Testis (tissue), 2 donors: ENCODE measurements at regions not wholly inside any gene's neighbourhood (a gene's known extent, or its start where the extent isn't known, plus 50 kb on each side); places are given as distances from the start of the nearest gene placed in this dataset.
A peak's percentile ranks its signal among the peaks of the same experiment; 100 is the strongest.

ENCODE experiments used
- DNase-seq: peaks from one replicate; pipeline ENCODE4 v3.0.0-alpha.2; 2019
- H3K27ac ChIP-seq, 2 donors: fragments of 200-600 bp; sonication (generic); one replicate each; pipeline ENCODE4 v1.5.1; 2019
- H3K27me3 ChIP-seq: fragments of 200-600 bp; sonication (generic); one replicate; pipeline ENCODE4 v1.5.1; 2019
- H3K36me3 ChIP-seq: fragments of 200-600 bp; sonication (generic); one replicate; pipeline ENCODE4 v1.5.1; 2017; ENCODE audit warnings: low read depth; ENCODE audit errors: missing control alignments
- H3K4me1 ChIP-seq: fragments of 200-600 bp; sonication (generic); one replicate; pipeline ENCODE4 v1.5.1; 2019
- H3K4me3 ChIP-seq, 2 donors: fragments of 200-600 bp; sonication (generic); one replicate each; pipeline ENCODE4 v1.5.1; 2017 to 2019
- H3K9me3 ChIP-seq: fragments of 200-600 bp; sonication (generic); one replicate; pipeline ENCODE4 v1.5.1; 2017
- POLR2A ChIP-seq: fragments of 450-650 bp; IDR thresholded peaks from one replicate; pipeline ENCODE4 v1.6.1; 2017; ENCODE audit warnings: antibody characterized with exemption, mild to moderate bottlenecking, moderate library complexity
- WGBS, 2 donors: methylation state at CpG; one replicate each; pipeline ENCODE4 v1.1.5; 2018; 5-methylcytosine and 5-hydroxymethylcytosine counted together
- intact Hi-C: fragments of 100-400 bp; cut with DNase I; formaldehyde crosslinking; loops from one replicate; pipeline ENCODE4 v1.15.1; 2023; ENCODE audit warnings: low total_unique reads
- TF ChIP-seq, protein P1 (sequence below), 3 experiments: fragments of 450-650 bp in 2 of 3; fragments of 200-600 bp in 1 of 3; sonication (generic) in 1 of 3; IDR thresholded peaks; one replicate each; pipeline ENCODE4 v1.5.1; 2016 to 2019; ENCODE audit warnings: antibody characterized with exemption in 3 of 3, mild to moderate bottlenecking in 2 of 3, moderate library complexity in 1 of 3

DNA sequence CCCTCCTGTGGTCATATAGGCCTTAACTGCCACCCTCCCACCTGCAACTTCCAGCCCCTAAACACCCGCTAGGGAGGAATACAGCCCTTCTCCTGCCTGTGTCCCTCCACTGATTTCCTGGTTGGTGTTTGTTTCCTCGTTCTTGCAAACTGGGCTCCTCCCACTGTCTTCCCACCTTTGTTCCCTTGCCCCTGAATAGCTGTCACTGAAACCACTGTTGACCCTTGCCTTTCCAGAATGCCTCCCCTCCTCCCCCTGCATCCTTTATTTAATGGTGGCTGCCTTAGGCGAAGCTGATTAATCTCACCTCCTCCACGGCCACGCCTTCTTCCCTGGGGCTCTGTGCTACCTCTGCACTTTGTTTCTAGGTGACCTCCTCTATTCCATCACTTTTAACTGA, 626.7 kb downstream of the BNC2 start:
- TF ChIP-seq, protein P1, sequence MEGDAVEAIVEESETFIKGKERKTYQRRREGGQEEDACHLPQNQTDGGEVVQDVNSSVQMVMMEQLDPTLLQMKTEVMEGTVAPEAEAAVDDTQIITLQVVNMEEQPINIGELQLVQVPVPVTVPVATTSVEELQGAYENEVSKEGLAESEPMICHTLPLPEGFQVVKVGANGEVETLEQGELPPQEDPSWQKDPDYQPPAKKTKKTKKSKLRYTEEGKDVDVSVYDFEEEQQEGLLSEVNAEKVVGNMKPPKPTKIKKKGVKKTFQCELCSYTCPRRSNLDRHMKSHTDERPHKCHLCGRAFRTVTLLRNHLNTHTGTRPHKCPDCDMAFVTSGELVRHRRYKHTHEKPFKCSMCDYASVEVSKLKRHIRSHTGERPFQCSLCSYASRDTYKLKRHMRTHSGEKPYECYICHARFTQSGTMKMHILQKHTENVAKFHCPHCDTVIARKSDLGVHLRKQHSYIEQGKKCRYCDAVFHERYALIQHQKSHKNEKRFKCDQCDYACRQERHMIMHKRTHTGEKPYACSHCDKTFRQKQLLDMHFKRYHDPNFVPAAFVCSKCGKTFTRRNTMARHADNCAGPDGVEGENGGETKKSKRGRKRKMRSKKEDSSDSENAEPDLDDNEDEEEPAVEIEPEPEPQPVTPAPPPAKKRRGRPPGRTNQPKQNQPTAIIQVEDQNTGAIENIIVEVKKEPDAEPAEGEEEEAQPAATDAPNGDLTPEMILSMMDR (IDR thresholded peaks at IDR 0.05): no peak
- TF ChIP-seq POLR2A: no peak
- Histone ChIP-seq H3K4me1 (peaks cover 5% of the 10 kb centered on the region), H3K27me3 (no peaks in the 10 kb centered on the region), H3K36me3 (no peaks in the 10 kb centered on the region), H3K9me3 (no peaks in the 10 kb centered on the region), H3K4me3 (no peak overlapping the region), H3K27ac (no peak overlapping the region)
- DNase-seq: no peak
- 82 to 90% methylated on average over 5 of the region's 5 CpGs for WGBS, 2 donors
- intact Hi-C loops: no loop called here

DNA sequence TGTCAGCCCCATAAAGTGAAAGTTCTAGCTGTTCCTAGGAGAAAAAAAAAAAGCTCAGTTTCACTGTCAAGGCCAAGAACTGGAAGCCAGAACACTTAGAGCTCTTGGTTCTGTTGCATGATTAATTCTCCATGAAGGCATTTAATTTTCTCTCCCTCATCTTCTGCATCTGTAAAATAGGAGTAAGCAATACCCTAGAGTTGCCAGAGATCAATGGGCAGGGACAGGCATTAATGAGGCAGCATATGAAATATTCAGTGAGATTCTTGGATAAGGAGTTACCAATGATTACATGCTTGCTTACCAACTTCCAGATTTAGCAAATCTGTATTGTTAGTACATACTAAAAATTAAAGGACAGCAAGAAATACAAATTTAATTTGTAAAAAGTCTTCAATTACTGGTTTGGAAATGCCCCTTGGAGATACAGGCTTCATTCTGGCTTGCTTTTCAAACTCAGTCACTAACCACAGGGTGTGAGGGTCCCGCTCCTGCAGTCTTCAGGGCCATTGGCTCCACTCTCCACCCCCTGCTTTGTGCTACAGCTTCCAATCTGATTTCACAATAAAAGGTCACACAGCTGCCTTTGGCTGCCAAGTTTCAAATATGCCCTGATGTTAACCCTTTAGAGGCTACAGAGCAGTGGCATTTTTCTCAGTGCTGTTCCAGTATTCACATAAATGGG, 624.6 kb downstream of the BNC2 start:
- TF ChIP-seq, protein P1 (IDR thresholded peaks at IDR 0.05): no peak
- no peak for TF ChIP-seq POLR2A
- whole genome bisulfite sequencing, 2 donors: 50 to 67% methylated on average over 1 of the region's 1 CpG
- no peak for DNase-seq
- Histone ChIP-seq H3K27ac (peak overlapping the region in 1 of 2 donors; percentile 59), H3K4me1 (peaks cover 5% of the 10 kb centered on the region), H3K36me3 (no peaks in the 10 kb centered on the region), H3K9me3 (no peaks in the 10 kb centered on the region), H3K4me3 (no peak overlapping the region), H3K27me3 (no peaks in the 10 kb centered on the region)
- intact Hi-C loops: no loop called here

DNA sequence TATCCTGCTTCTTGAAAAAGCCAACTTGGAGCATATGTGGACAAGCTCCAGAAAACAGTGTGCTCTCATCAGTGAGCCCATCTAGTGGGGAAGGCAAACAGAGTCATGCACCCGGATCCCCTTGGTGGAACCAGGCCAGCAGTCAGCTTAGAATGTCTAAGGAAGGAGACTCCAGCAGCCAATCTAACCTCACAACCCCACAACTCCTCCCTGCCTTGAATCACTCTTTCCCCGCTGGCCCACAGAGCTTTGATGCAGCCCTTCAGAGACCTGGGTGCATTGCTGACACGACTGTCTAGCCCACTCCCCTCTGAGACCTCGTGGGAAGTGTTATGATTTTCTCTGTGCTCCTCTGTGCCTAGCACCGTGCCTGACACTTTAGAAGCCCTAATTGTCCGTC, 623.7 kb downstream of the BNC2 start:
- Histone ChIP-seq H3K4me3 (no peak overlapping the region), H3K4me1 (peaks cover 5% of the 10 kb centered on the region), H3K9me3 (no peaks in the 10 kb centered on the region), H3K27ac (no peak overlapping the region), H3K27me3 (no peaks in the 10 kb centered on the region), H3K36me3 (no peaks in the 10 kb centered on the region)
- WGBS, 2 donors: 69 to 84% methylated on average over 6 of the region's 6 CpGs
- no peak for DNase-seq
- no peak for TF ChIP-seq POLR2A
- TF ChIP-seq, protein P1 (IDR thresholded peaks at IDR 0.05): no peak
- intact Hi-C loops: no loop called here

DNA sequence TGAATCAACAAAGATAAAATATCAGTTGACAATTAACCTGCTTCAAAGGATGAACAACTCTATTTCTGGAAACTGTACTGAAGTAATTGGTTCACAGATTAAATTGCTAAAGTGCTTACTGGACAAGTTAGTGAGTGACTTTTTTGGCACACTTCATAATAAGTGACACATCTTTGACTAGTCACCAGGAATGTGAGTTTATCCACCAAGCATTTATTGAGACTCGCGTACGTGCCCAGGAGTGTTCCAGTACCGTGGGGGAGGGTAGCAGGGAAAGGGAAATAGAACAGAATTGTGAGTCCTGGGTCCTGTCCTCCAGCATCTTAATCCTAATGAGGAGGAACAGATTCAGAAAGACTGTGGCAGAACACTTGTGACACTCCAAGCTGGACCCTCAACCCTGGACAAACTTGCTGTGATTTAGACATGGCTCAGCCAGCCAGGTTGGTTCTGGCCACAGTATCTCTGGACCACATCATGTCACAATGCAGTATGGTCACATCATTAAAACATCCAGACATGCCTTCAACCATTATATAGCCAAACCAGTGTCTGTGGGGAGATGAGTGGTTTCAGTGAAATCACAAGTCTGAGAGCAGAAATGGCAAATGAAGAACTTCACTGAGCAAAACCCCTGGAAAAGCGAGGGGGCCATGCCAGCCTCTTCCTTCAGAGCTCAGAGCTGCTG, 623.1 kb downstream of the BNC2 start:
- no peaks in the 10 kb centered on the region for H3K27me3 ChIP-seq
- no peak for TF ChIP-seq POLR2A
- TF ChIP-seq, protein P1 (IDR thresholded peaks at IDR 0.05): no peak
- no peak overlapping the region for H3K4me3 ChIP-seq
- H3K36me3 ChIP-seq: no peaks in the 10 kb centered on the region
- H3K9me3 ChIP-seq: no peaks in the 10 kb centered on the region
- DNase-seq: no peak
- intact Hi-C loops: no loop called here
- H3K27ac ChIP-seq: no peak overlapping the region
- 84 to 88% methylated on average over 5 of the region's 5 CpGs for WGBS, 2 donors
- H3K4me1 ChIP-seq: peaks cover 5% of the 10 kb centered on the region
